ENCODE measurements at regions not wholly inside any gene's neighbourhood (a gene's known extent, or its start where the extent isn't known, plus 50 kb on each side); places are given as distances from the start of the nearest gene placed in this dataset.

- intact Hi-C loops (cut with micrococcal nuclease) = no loop called here
- Mint-ChIP-seq H3K27ac (no peak overlapping the region), H3K4me3 (no peak overlapping the region), H3K27me3 (ENCODE audit: insufficient read depth) (peaks cover 20% of the 10 kb centered on the region), H3K36me3 (ENCODE audit: low read depth) (no peaks in the 10 kb centered on the region), H3K9me3 (no peaks in the 10 kb centered on the region), H3K4me1 (ENCODE audit: low read depth) (no peaks in the 10 kb centered on the region)
- DNase-seq (ENCODE audit: low spot score) = no peak
Measured at GRCh38 chr13:79222427-79223205, 183.4 kb downstream of the RBM26 start.

- DNase-seq (ENCODE audit: low spot score) = no peak
- Mint-ChIP-seq H3K27me3 (ENCODE audit: insufficient read depth) (peaks cover 27% of the 10 kb centered on the region), H3K4me1 (ENCODE audit: low read depth) (no peaks in the 10 kb centered on the region), H3K9me3 (no peaks in the 10 kb centered on the region), H3K4me3 (no peak overlapping the region), H3K36me3 (ENCODE audit: low read depth) (no peaks in the 10 kb centered on the region), H3K27ac (no peak overlapping the region)
- intact Hi-C loops (cut with micrococcal nuclease) = no loop called here
Measured at GRCh38 chr13:79212064-79212619, 193.9 kb downstream of the RBM26 start.

- Mint-ChIP-seq H3K27me3 (ENCODE audit: insufficient read depth) (peaks cover 26% of the 10 kb centered on the region), H3K27ac (no peak overlapping the region), H3K9me3 (no peaks in the 10 kb centered on the region), H3K4me1 (ENCODE audit: low read depth) (no peaks in the 10 kb centered on the region), H3K4me3 (no peak overlapping the region), H3K36me3 (ENCODE audit: low read depth) (no peaks in the 10 kb centered on the region)
- no peak for DNase-seq (ENCODE audit: low spot score)
- intact Hi-C loops (cut with micrococcal nuclease) = no loop called here
Measured at GRCh38 chr13:79211377-79211776, 194.7 kb downstream of the RBM26 start.

GRCh38 chr13:79197933-79198332 is 208.1 kb downstream of the RBM26 start:
- Mint-ChIP-seq H3K36me3 (ENCODE audit: low read depth) (peaks cover 3% of the 10 kb centered on the region), H3K4me1 (ENCODE audit: low read depth) (peaks cover 34% of the 10 kb centered on the region), H3K9me3 (no peaks in the 10 kb centered on the region), H3K27me3 (ENCODE audit: insufficient read depth) (peaks cover 6% of the 10 kb centered on the region), H3K27ac (no peak overlapping the region), H3K4me3 (no peak overlapping the region)
- no peak for DNase-seq (ENCODE audit: low spot score)
- intact Hi-C loops (cut with micrococcal nuclease) = loop anchor here (10.0 kb wide), 2 partner anchors 287 to 327 kb away; partner anchors contain the start of gene NDFIP2

- intact Hi-C loops (cut with micrococcal nuclease) = loop anchor here (10.0 kb wide), 2 partner anchors 288 to 328 kb away; partner anchors contain the start of gene NDFIP2
- H3K4me1 Mint-ChIP-seq (ENCODE audit: low read depth) = peaks cover 45% of the 10 kb centered on the region
- no peaks in the 10 kb centered on the region for H3K9me3 Mint-ChIP-seq
- no peak overlapping the region for H3K4me3 Mint-ChIP-seq
- DNase-seq (ENCODE audit: low spot score) = no peak
- H3K36me3 Mint-ChIP-seq (ENCODE audit: low read depth) = peaks cover 3% of the 10 kb centered on the region
- H3K27me3 Mint-ChIP-seq (ENCODE audit: insufficient read depth) = peaks cover 2% of the 10 kb centered on the region
- no peak overlapping the region for H3K27ac Mint-ChIP-seq
Measured at GRCh38 chr13:79196843-79197242, 209.2 kb downstream of the RBM26 start.

GRCh38 chr13:79196366-79196765 is 209.7 kb downstream of the RBM26 start:
- H3K4me3 Mint-ChIP-seq = no peak overlapping the region
- H3K9me3 Mint-ChIP-seq = no peaks in the 10 kb centered on the region
- no peak overlapping the region for H3K27ac Mint-ChIP-seq
- no peaks in the 10 kb centered on the region for H3K27me3 Mint-ChIP-seq (ENCODE audit: insufficient read depth)
- H3K36me3 Mint-ChIP-seq (ENCODE audit: low read depth) = peaks cover 3% of the 10 kb centered on the region
- H3K4me1 Mint-ChIP-seq (ENCODE audit: low read depth) = peaks cover 49% of the 10 kb centered on the region
- intact Hi-C loops (cut with micrococcal nuclease) = loop anchor here (10.0 kb wide), 2 partner anchors 288 to 328 kb away; partner anchors contain the start of gene NDFIP2
- DNase-seq (ENCODE audit: low spot score) = no peak

- peaks cover 3% of the 10 kb centered on the region for H3K36me3 Mint-ChIP-seq (ENCODE audit: low read depth)
- H3K4me3 Mint-ChIP-seq = peak overlapping the region; percentile 60
- H3K9me3 Mint-ChIP-seq = no peaks in the 10 kb centered on the region
- intact Hi-C loops (cut with micrococcal nuclease) = loop anchor here (1.0 to 10.0 kb wide), 8 partner anchors 192 to 1172 kb away; partner anchors contain the start of genes NDFIP2, OBI1 and RBM26
- H3K27me3 Mint-ChIP-seq (ENCODE audit: insufficient read depth) = no peaks in the 10 kb centered on the region
- H3K4me1 Mint-ChIP-seq (ENCODE audit: low read depth) = peaks cover 56% of the 10 kb centered on the region
- peak overlapping the region; percentile 6 for H3K27ac Mint-ChIP-seq
- DNase-seq (ENCODE audit: low spot score) = no peak
Measured at GRCh38 chr13:79194727-79195126, 211.3 kb downstream of the RBM26 start.

- intact Hi-C loops (cut with micrococcal nuclease) = loop anchor here (1.0 to 10.0 kb wide), 8 partner anchors 192 to 1172 kb away; partner anchors contain the start of genes NDFIP2, OBI1 and RBM26
- peaks cover 3% of the 10 kb centered on the region for H3K36me3 Mint-ChIP-seq (ENCODE audit: low read depth)
- H3K4me3 Mint-ChIP-seq = peak overlapping the region; percentile 60
- no peaks in the 10 kb centered on the region for H3K9me3 Mint-ChIP-seq
- H3K4me1 Mint-ChIP-seq (ENCODE audit: low read depth) = peaks cover 56% of the 10 kb centered on the region
- H3K27me3 Mint-ChIP-seq (ENCODE audit: insufficient read depth) = no peaks in the 10 kb centered on the region
- H3K27ac Mint-ChIP-seq = peak overlapping the region; percentile 22
- DNase-seq (ENCODE audit: low spot score) = peak; percentile 62
Measured at GRCh38 chr13:79194272-79194671, 211.8 kb downstream of the RBM26 start.

GRCh38 chr13:79191501-79191900 is 214.6 kb downstream of the RBM26 start:
- Mint-ChIP-seq H3K4me1 (ENCODE audit: low read depth) (peaks cover 58% of the 10 kb centered on the region), H3K27ac (no peak overlapping the region), H3K4me3 (no peak overlapping the region), H3K36me3 (ENCODE audit: low read depth) (peaks cover 3% of the 10 kb centered on the region), H3K27me3 (ENCODE audit: insufficient read depth) (peaks cover 8% of the 10 kb centered on the region), H3K9me3 (no peaks in the 10 kb centered on the region)
- intact Hi-C loops (cut with micrococcal nuclease) = loop anchor here (5.0 to 10.0 kb wide), 3 partner anchors 293 to 1169 kb away; partner anchors contain the start of gene NDFIP2
- DNase-seq (ENCODE audit: low spot score) = no peak

- H3K27ac Mint-ChIP-seq = no peak overlapping the region
Measured at GRCh38 chr13:79190932-79191331, 215.1 kb downstream of the RBM26 start.

GRCh38 chr13:79187917-79188690 is 218.0 kb downstream of the RBM26 start:
- Mint-ChIP-seq H3K4me3 (no peak overlapping the region), H3K4me1 (ENCODE audit: low read depth) (peaks cover 30% of the 10 kb centered on the region), H3K36me3 (ENCODE audit: low read depth) (no peaks in the 10 kb centered on the region), H3K9me3 (no peaks in the 10 kb centered on the region), H3K27ac (no peak overlapping the region), H3K27me3 (ENCODE audit: insufficient read depth) (peaks cover 12% of the 10 kb centered on the region)
- intact Hi-C loops (cut with micrococcal nuclease) = no loop called here
- no peak for DNase-seq (ENCODE audit: low spot score)

More at GRCh38 chr13:79190932-79191331, 215.1 kb downstream of the RBM26 start:
- intact Hi-C loops (cut with micrococcal nuclease) = loop anchor here (5.0 to 10.0 kb wide), 3 partner anchors 294 to 1169 kb away; partner anchors contain the start of gene NDFIP2
- no peak for DNase-seq (ENCODE audit: low spot score)
- Mint-ChIP-seq H3K9me3 (no peaks in the 10 kb centered on the region), H3K4me3 (no peak overlapping the region), H3K36me3 (ENCODE audit: low read depth) (peaks cover under 1% of the 10 kb centered on the region), H3K27me3 (ENCODE audit: insufficient read depth) (peaks cover 10% of the 10 kb centered on the region), H3K4me1 (ENCODE audit: low read depth) (peaks cover 53% of the 10 kb centered on the region)

- H3K27me3 Mint-ChIP-seq (ENCODE audit: insufficient read depth) = peaks cover 12% of the 10 kb centered on the region
- H3K4me3 Mint-ChIP-seq = no peak overlapping the region
- intact Hi-C loops (cut with micrococcal nuclease) = no loop called here
- no peaks in the 10 kb centered on the region for H3K9me3 Mint-ChIP-seq
- peaks cover 7% of the 10 kb centered on the region for H3K4me1 Mint-ChIP-seq (ENCODE audit: low read depth)
- DNase-seq (ENCODE audit: low spot score) = no peak
- no peaks in the 10 kb centered on the region for H3K36me3 Mint-ChIP-seq (ENCODE audit: low read depth)
- H3K27ac Mint-ChIP-seq = no peak overlapping the region
Measured at GRCh38 chr13:79185580-79185979, 220.5 kb downstream of the RBM26 start.
